A549 (cell line): ENCODE measurements at regions not wholly inside any gene's neighbourhood (a gene's known extent, or its start where the extent isn't known, plus 50 kb on each side); places are given as distances from the start of the nearest gene placed in this dataset.

Source experiments
- ATAC-seq, 2 experiments: fragments of 200-7000 bp in 1 of 2; fragments of >200 bp in 1 of 2; cut with Nextera tagmentation in 1 of 2; cut with Tn5 transposase in 1 of 2; 3 replicates each; pipeline versions ENCODE4 v1.8.0 to v1.9.1; 2018 to 2020; ENCODE audit warnings: mild to moderate bottlenecking in 1 of 2, moderate library complexity in 1 of 2
- CTCF ChIA-PET: fragments of 300-600 bp; sonication (Branson Sonifier 250); formaldehyde crosslinking; extraction: SDS; loops from one replicate; lab custom pipeline; 2021; ENCODE audit warnings: antibody characterized with exemption, inconsistent platforms; lab: Yijun Ruan, JAX
- POLR2A ChIA-PET: fragments of 350-600 bp; formaldehyde crosslinking; extraction: SDS; loops from one replicate; lab custom pipeline; 2021; ENCODE audit warnings: antibody characterized with exemption, inconsistent platforms; lab: Yijun Ruan, JAX
- DNase-seq, 2 experiments: peaks; one replicate each; pipeline versions ENCODE4 v3.0.0 to v3.0.0-alpha.2; 2011 to 2016; ENCODE audit warnings: low read depth in 1 of 2, low spot score in 1 of 2
- FAIRE-seq: peaks from 2 replicates; lab custom pipeline; 2011; peaks lifted over from hg19 to GRCh38; lab: Jason Lieb, UNC
- H3K27ac ChIP-seq, 2 experiments: fragments of >200 bp; sonication (Bioruptor Twin); formaldehyde crosslinking; 3 replicates each; pipeline ENCODE4 v1.5.1; 2016 to 2017
- H3K4me1 ChIP-seq: fragments of >200 bp; sonication (Bioruptor Twin); formaldehyde crosslinking; 3 replicates; pipeline ENCODE4 v1.6.1; 2016
- H3K4me2 ChIP-seq: fragments of >200 bp; sonication (Bioruptor Twin); formaldehyde crosslinking; 3 replicates; pipeline ENCODE4 v1.6.1; 2016
- H3K4me3 ChIP-seq: fragments of >200 bp; sonication (Bioruptor Twin); formaldehyde crosslinking; 3 replicates; pipeline ENCODE4 v1.5.1; 2016
- H3K9me3 ChIP-seq: fragments of >200 bp; sonication (Bioruptor Twin); formaldehyde crosslinking; 3 replicates; pipeline ENCODE4 v1.6.1; 2016
- ATOH8 ChIP-seq: fragments of 250-450 bp; sonication (Bioruptor Pico); IDR thresholded peaks from 2 replicates; pipeline ENCODE4 v1.5.0; 2020; ENCODE audit warnings: low read depth, mild to moderate bottlenecking, moderate library complexity
- E2F6 ChIP-seq: IDR thresholded peaks from 2 replicates; pipeline ENCODE4 v1.6.1; 2012; ENCODE audit warnings: low read depth, borderline replicate concordance
- EHF ChIP-seq: fragments of 250-450 bp; sonication (Bioruptor Pico); IDR thresholded peaks from 2 replicates; pipeline ENCODE4 v1.5.0; 2020; ENCODE audit warnings: mild to moderate bottlenecking
- EP300 ChIP-seq, 2 experiments: fragments of >200 bp; sonication (Bioruptor Twin); formaldehyde crosslinking; IDR thresholded peaks; 2 replicates in 1 of 2; 3 replicates in 1 of 2; pipeline ENCODE4 v1.6.1; 2016 to 2017
- ESRRA ChIP-seq: fragments of 150-350 bp; IDR thresholded peaks from 2 replicates; pipeline ENCODE4 v1.6.1; 2014; ENCODE audit warnings: mild to moderate bottlenecking, low read length, borderline replicate concordance
- FOSB ChIP-seq: fragments of 250-450 bp; sonication (Bioruptor Pico); IDR thresholded peaks from 2 replicates; pipeline ENCODE4 v1.5.0; 2020; ENCODE audit warnings: mild to moderate bottlenecking, moderate library complexity
- FOXS1 ChIP-seq: fragments of 250-450 bp; sonication (Bioruptor Pico); IDR thresholded peaks from 2 replicates; pipeline ENCODE4 v1.5.0; 2020; ENCODE audit warnings: mild to moderate bottlenecking, moderate library complexity
- GATA3 ChIP-seq: IDR thresholded peaks from 2 replicates; pipeline ENCODE4 v1.6.1; 2012; ENCODE audit warnings: borderline replicate concordance
- HDAC2 ChIP-seq: fragments of 200-600 bp; sonication (generic); IDR thresholded peaks from 2 replicates; pipeline ENCODE4 v1.6.1; 2016
- HES2 ChIP-seq: fragments of >200 bp; sonication (Bioruptor Twin); formaldehyde crosslinking; IDR thresholded peaks from 2 replicates; pipeline ENCODE4 v1.6.1; 2016
- HMGXB4 ChIP-seq: fragments of 250-450 bp; sonication (Bioruptor Pico); IDR thresholded peaks from 2 replicates; pipeline ENCODE4 v1.5.0; 2021; ENCODE audit warnings: mild to moderate bottlenecking, moderate library complexity, borderline replicate concordance
- HOXA7 ChIP-seq: fragments of 250-450 bp; sonication (Bioruptor Pico); IDR thresholded peaks from 2 replicates; pipeline ENCODE4 v1.5.0; 2020; ENCODE audit warnings: mild to moderate bottlenecking, moderate library complexity
- JUNB ChIP-seq: fragments of >200 bp; sonication (Bioruptor Twin); formaldehyde crosslinking; IDR thresholded peaks from 2 replicates; pipeline ENCODE4 v1.6.1; 2016
- KDM1A ChIP-seq: fragments of 200-600 bp; sonication (generic); IDR thresholded peaks from 2 replicates; pipeline ENCODE4 v1.6.1; 2016; ENCODE audit warnings: low read depth, mild to moderate bottlenecking
- KDM5A ChIP-seq: fragments of 200-600 bp; sonication (generic); IDR thresholded peaks from 2 replicates; pipeline ENCODE4 v1.6.1; 2016; ENCODE audit warnings: antibody characterized with exemption, mild to moderate bottlenecking
- PBX3 ChIP-seq: IDR thresholded peaks from 2 replicates; pipeline ENCODE4 v1.6.1; 2012
- PHF8 ChIP-seq: fragments of 200-600 bp; sonication (generic); IDR thresholded peaks from 2 replicates; pipeline ENCODE4 v1.6.1; 2016; ENCODE audit warnings: low read depth, mild to moderate bottlenecking, antibody characterized with exemption, moderate library complexity, borderline replicate concordance
- POLR2AphosphoS2 ChIP-seq: conservative IDR thresholded peaks from 2 replicates; pipeline ENCODE4 v1.6.1; 2012; ENCODE audit warnings: low read length, improper control_type of control experiment, inconsistent platforms
- REST ChIP-seq: fragments of 200-600 bp; sonication (generic); IDR thresholded peaks from 2 replicates; pipeline ENCODE4 v1.6.1; 2016; ENCODE audit warnings: antibody characterized with exemption, mild to moderate bottlenecking, moderate library complexity
- SREBF2 ChIP-seq: fragments of 450-650 bp; IDR thresholded peaks from 2 replicates; pipeline ENCODE4 v1.6.1; 2014; ENCODE audit warnings: mild to moderate bottlenecking, moderate library complexity
- TFCP2L1 ChIP-seq: fragments of 250-450 bp; sonication (Bioruptor Pico); IDR thresholded peaks from 2 replicates; pipeline ENCODE4 v1.5.0; 2021; ENCODE audit warnings: mild to moderate bottlenecking
- TP53 ChIP-seq: fragments of 250-450 bp; sonication (Bioruptor Pico); IDR thresholded peaks from 2 replicates; pipeline ENCODE4 v1.5.0; 2021; ENCODE audit warnings: mild to moderate bottlenecking, moderate library complexity
- ZNF302 ChIP-seq: fragments of 250-450 bp; sonication (Bioruptor Pico); IDR thresholded peaks from 2 replicates; pipeline ENCODE4 v1.9.0; 2021; ENCODE audit warnings: inconsistent platforms, mild to moderate bottlenecking, moderate library complexity
- whole genome bisulfite sequencing: methylation state at CpG from one replicate; pipeline ENCODE4 v1.1.6; 2017; ENCODE audit errors: missing lambda C conversion rate; 5-methylcytosine and 5-hydroxymethylcytosine counted together

- 21% methylated on average over 2 of the region's 2 CpGs for WGBS
- H3K9me3 ChIP-seq = no peaks in the 10 kb centered on the region
- H3K27ac ChIP-seq = no peak overlapping the region
- H3K4me1 ChIP-seq = no peaks in the 10 kb centered on the region
- H3K4me2 ChIP-seq = no peak overlapping the region
- ATAC-seq = no peak
- FAIRE-seq = no peak
- H3K4me3 ChIP-seq = no peak overlapping the region
- ChIA-PET CTCF (no interaction called here), POLR2A (no interaction called here)
- no peak for DNase-seq
- TF ChIP-seq PBX3 (no peak), TP53 (no peak), JUNB (no peak), FOSB (CRISPR knock-in tag) (no peak), PHF8 (no peak), SREBF2 (no peak)
Observed at GRCh38 chr13:47004027-47004426, 107.2 kb upstream of the HTR2A start.

- DNase-seq (no peak), FAIRE-seq (no peak), ATAC-seq (no peak)
- H3K4me3 ChIP-seq = no peak overlapping the region
- no peak overlapping the region for H3K4me2 ChIP-seq
- H3K9me3 ChIP-seq = no peaks in the 10 kb centered on the region
- WGBS = 8% methylated on average over 3 of the region's 3 CpGs
- H3K4me1 ChIP-seq = no peaks in the 10 kb centered on the region
- CTCF ChIA-PET = interaction anchor here (1.2 kb wide), 1 partner anchor 769 kb away, joined by 3 read pairs; no protein-coding TSS in a partner anchor
- POLR2A ChIA-PET = no interaction called here
- H3K27ac ChIP-seq = no peak overlapping the region
- TF ChIP-seq HMGXB4 (no peak), POLR2AphosphoS2 (no peak), ESRRA (no peak), KDM5A (no peak), HOXA7 (CRISPR knock-in tag) (no peak), FOXS1 (CRISPR knock-in tag) (no peak), ZNF302 (no peak), TFCP2L1 (CRISPR knock-in tag) (no peak), HDAC2 (no peak)
Observed at GRCh38 chr13:47000165-47000564, 103.3 kb upstream of the HTR2A start.

- Histone ChIP-seq H3K9me3 (no peaks in the 10 kb centered on the region), H3K4me1 (no peaks in the 10 kb centered on the region), H3K27ac (no peak overlapping the region), H3K4me2 (no peak overlapping the region), H3K4me3 (no peak overlapping the region)
- ATAC-seq (no peak), FAIRE-seq (no peak), DNase-seq (no peak)
- 23% methylated on average over 4 of the region's 4 CpGs for WGBS
- ChIA-PET CTCF (no interaction called here), POLR2A (no interaction called here)
- TF ChIP-seq EP300 (IDR thresholded peaks at IDR 0.05) (no peak), FOXS1 (CRISPR knock-in tag) (no peak), PBX3 (no peak), ZNF302 (no peak), POLR2AphosphoS2 (no peak), ATOH8 (CRISPR knock-in tag) (no peak), E2F6 (no peak), GATA3 (no peak), KDM1A (no peak), REST (no peak), PHF8 (no peak), HES2 (no peak), EHF (CRISPR knock-in tag) (no peak)
Observed at GRCh38 chr13:46996316-46997030, 99.6 kb upstream of the HTR2A start.
